WI38 (cell line): ENCODE measurements at regions not wholly inside any gene's neighbourhood (a gene's known extent, or its start where the extent isn't known, plus 50 kb on each side); places are given as distances from the start of the nearest gene placed in this dataset.
"Not testable (repeated sequence)": the region's sequence is repeated elsewhere in the genome, so short reads cannot be mapped to it uniquely, and the experiment has no call there.

Experiments
- H3K4me3 ChIP-seq: 2 replicates; pipeline ENCODE4 v1.5.1; 2011; ENCODE audit warnings: low read depth, mild to moderate bottlenecking, control low read depth, low read length
- CTCF ChIP-seq: IDR thresholded peaks from 2 replicates; pipeline ENCODE4 v1.5.1; 2012; ENCODE audit warnings: low read depth, mild to moderate bottlenecking, control low read depth, low read length

- H3K4me3 ChIP-seq = no peak overlapping the region
- TF ChIP-seq CTCF = no peak
These were observed 389.4 kb upstream of the TPM1 start for GRCh38 chr15:62653122-62653521.

DNA sequence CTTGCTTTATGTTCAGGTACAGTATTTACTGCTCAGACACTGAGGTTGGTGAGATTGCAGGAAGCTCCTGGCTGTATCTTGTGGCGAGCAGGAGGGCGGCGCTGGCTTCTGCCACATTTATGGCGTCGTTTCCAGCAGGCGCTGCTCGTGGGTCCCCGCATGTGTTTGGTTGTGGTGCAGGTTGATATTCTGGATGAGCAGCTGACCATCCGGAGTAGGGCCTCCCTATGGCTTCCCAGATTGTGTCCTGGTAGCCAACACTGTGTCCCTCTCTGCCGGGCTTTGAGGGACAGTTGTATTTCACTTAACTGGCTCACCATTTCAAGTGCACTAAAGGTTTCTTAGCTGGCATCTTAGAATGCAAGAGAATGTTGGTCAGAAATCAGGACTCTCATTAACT, 386.5 kb upstream of the TPM1 start:
- H3K4me3 ChIP-seq = no peak overlapping the region
- TF ChIP-seq CTCF = no peak

DNA sequence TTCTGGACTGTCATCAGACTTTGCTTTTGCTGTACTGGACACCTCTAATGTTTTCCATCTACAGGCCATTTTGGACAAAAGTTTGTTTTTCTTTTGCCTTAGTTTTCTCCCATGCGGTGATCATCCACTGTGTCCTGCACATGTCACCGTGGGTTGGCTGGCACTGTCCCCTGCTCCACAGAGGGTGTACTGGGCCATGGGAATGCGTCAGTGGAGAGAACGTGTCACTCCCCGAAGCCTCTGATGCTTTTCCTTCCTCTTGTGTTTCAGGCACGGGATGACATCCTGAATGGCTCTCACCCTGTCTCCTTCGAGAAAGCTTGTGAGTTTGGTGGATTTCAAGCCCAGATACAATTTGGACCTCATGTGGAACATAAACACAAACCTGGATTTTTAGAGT, 385.0 kb upstream of the TPM1 start:
- H3K4me3 ChIP-seq = not testable (repeated sequence)

DNA sequence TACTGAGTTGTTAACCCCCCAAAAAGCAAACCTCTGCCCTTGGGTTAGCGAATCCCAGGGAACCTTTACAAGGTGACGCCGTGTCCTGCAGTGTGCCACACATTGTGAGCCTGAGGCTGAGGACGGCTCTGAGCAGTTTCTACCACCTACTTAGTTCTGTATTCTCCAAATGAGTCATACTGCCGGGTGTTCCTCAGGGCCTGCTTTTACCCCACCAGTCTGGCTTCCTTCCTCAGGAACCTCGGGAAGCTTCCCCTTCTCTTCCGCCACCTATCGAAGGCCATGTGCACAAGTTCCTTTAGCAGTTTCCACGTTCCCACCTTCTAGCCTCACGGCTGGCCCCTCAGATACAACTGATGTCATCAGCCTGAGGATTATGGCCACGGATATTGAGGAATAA, 384.0 kb upstream of the TPM1 start:
- no peak for TF ChIP-seq CTCF
- no peak overlapping the region for H3K4me3 ChIP-seq

DNA sequence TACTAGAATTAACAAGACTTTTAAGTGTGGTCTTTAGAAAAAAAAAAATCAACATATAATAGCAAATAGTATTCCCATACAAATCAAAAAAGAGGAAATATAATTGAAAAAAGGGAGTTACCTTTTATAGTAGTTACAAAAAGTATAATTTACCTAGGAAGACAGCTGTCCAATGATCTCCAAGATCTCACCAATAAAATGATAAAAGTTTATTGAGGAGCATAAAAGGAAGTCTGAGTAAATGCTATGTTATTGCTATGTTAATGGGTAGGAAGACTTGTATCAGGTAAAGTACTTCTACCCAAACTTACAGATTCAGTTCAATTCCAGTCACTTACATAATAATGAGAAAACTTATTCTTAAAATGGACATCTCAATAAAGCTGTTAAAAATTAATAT, 379.0 kb upstream of the TPM1 start:
- H3K4me3 ChIP-seq = no peak overlapping the region
- no peak for TF ChIP-seq CTCF

GRCh38 chr15:62665449-62665848, 377.1 kb upstream of the TPM1 start:
- no peak overlapping the region for H3K4me3 ChIP-seq
- no peak for TF ChIP-seq CTCF

DNA sequence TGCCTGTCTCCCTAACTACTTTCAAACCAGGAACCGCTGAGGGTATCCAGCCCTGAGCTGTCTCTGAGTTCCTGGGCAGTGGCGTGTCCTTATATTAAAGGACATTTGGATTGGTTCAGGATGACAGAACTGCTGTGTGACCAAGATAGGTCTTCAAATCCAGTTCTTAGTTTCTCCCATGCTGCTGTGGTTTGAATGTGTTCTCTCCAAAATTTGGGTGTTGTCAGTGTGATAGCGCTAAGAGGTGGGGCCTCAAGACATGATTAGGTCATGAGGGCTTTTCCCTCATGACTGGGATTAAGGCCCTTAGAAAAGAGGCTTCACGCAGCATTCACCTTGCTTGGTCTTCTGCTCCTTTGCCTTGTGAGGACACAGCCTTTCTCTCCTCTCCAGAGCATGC, 376.5 kb upstream of the TPM1 start:
- no peak for TF ChIP-seq CTCF

DNA sequence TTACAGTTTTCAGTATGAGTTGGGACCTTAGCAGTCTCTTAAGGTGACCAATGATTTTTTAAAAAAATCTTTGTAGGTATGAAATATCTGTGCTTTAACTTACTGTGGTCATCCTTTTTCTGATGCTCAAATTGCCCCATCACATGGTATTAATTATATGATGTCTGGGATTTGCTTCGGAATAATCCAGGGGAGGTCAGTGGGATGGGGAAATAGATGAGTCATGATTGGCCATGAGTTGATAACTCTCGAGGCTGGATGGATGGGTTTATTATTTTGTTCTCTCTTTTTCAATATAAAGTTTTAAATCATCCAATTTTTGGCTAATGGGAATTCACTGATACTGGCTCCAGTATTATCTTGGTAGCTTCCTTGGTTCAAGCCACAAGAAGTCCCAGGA, 370.3 kb upstream of the TPM1 start:
- no peak for TF ChIP-seq CTCF
- H3K4me3 ChIP-seq = no peak overlapping the region

More for the DNA sequence above, 376.5 kb upstream of the TPM1 start:
- no peak overlapping the region for H3K4me3 ChIP-seq
